ENCODE measurements at regions not wholly inside any gene's neighbourhood (a gene's known extent, or its start where the extent isn't known, plus 50 kb on each side); places are given as distances from the start of the nearest gene placed in this dataset.

GRCh38 chr5:143696921-143697320 lies 115.0 kb upstream of the HMHB1 start:
- H3K4me3 ChIP-seq (ENCODE audit: low read length in 3 of 3), result no peak overlapping the region
- no peaks in the 10 kb centered on the region for H3K4me1 ChIP-seq (ENCODE audit: control insufficient read depth in 2 of 3, insufficient read depth in 2 of 3, low read depth in 1 of 3, low read length in 3 of 3)
- DNase-seq, result no peak
- H3K9ac ChIP-seq (ENCODE audit: low read length in 3 of 3), result no peak overlapping the region
- H3K9me3 ChIP-seq (ENCODE audit: control insufficient read depth in 2 of 3, insufficient read depth in 1 of 3, low read length in 3 of 3), result no peaks in the 10 kb centered on the region
- TF ChIP-seq, protein P1, sequence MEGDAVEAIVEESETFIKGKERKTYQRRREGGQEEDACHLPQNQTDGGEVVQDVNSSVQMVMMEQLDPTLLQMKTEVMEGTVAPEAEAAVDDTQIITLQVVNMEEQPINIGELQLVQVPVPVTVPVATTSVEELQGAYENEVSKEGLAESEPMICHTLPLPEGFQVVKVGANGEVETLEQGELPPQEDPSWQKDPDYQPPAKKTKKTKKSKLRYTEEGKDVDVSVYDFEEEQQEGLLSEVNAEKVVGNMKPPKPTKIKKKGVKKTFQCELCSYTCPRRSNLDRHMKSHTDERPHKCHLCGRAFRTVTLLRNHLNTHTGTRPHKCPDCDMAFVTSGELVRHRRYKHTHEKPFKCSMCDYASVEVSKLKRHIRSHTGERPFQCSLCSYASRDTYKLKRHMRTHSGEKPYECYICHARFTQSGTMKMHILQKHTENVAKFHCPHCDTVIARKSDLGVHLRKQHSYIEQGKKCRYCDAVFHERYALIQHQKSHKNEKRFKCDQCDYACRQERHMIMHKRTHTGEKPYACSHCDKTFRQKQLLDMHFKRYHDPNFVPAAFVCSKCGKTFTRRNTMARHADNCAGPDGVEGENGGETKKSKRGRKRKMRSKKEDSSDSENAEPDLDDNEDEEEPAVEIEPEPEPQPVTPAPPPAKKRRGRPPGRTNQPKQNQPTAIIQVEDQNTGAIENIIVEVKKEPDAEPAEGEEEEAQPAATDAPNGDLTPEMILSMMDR (IDR thresholded peaks at IDR 0.05; ENCODE audit: borderline replicate concordance, extremely low read depth, insufficient read depth), result no peak
- H3K27ac ChIP-seq (ENCODE audit: low read depth in 2 of 2, low read length in 2 of 2), result no peak overlapping the region
- FAIRE-seq, result no peak
- H3K36me3 ChIP-seq (ENCODE audit: control insufficient read depth in 2 of 3, insufficient read depth in 3 of 3, low read length in 3 of 3), result no peaks in the 10 kb centered on the region
- no peaks in the 10 kb centered on the region for H3K27me3 ChIP-seq (ENCODE audit: control insufficient read depth, insufficient read depth, low read length)
- intact Hi-C loops (cut with DNase I), result no loop called here

GRCh38 chr5:143695941-143696340 lies 116.0 kb upstream of the HMHB1 start:
- Histone ChIP-seq H3K36me3 (ENCODE audit: control insufficient read depth in 2 of 3, insufficient read depth in 3 of 3, low read length in 3 of 3) (no peaks in the 10 kb centered on the region), H3K4me3 (ENCODE audit: low read length in 3 of 3) (no peak overlapping the region), H3K9ac (ENCODE audit: low read length in 3 of 3) (no peak overlapping the region), H3K27ac (ENCODE audit: low read depth in 2 of 2, low read length in 2 of 2) (no peak overlapping the region), H3K9me3 (ENCODE audit: control insufficient read depth in 2 of 3, insufficient read depth in 1 of 3, low read length in 3 of 3) (no peaks in the 10 kb centered on the region), H3K27me3 (ENCODE audit: control insufficient read depth, insufficient read depth, low read length) (no peaks in the 10 kb centered on the region), H3K4me1 (ENCODE audit: control insufficient read depth in 2 of 3, insufficient read depth in 2 of 3, low read depth in 1 of 3, low read length in 3 of 3) (no peaks in the 10 kb centered on the region)
- FAIRE-seq (no peak), DNase-seq (no peak)
- TF ChIP-seq, protein P1 (IDR thresholded peaks at IDR 0.05; ENCODE audit: borderline replicate concordance, extremely low read depth, insufficient read depth), result no peak
- intact Hi-C loops (cut with DNase I), result no loop called here

GRCh38 chr5:143695244-143695864 lies 116.6 kb upstream of the HMHB1 start:
- FAIRE-seq, result no peak
- no peak overlapping the region for H3K9ac ChIP-seq (ENCODE audit: low read length in 3 of 3)
- H3K4me3 ChIP-seq (ENCODE audit: low read length in 3 of 3), result no peak overlapping the region
- H3K27me3 ChIP-seq (ENCODE audit: control insufficient read depth, insufficient read depth, low read length), result no peaks in the 10 kb centered on the region
- no peaks in the 10 kb centered on the region for H3K36me3 ChIP-seq (ENCODE audit: control insufficient read depth in 2 of 3, insufficient read depth in 3 of 3, low read length in 3 of 3)
- no peak overlapping the region for H3K27ac ChIP-seq (ENCODE audit: low read depth in 2 of 2, low read length in 2 of 2)
- TF ChIP-seq, protein P1 (IDR thresholded peaks at IDR 0.05; ENCODE audit: borderline replicate concordance, extremely low read depth, insufficient read depth), result no peak
- H3K9me3 ChIP-seq (ENCODE audit: control insufficient read depth in 2 of 3, insufficient read depth in 1 of 3, low read length in 3 of 3), result no peaks in the 10 kb centered on the region
- intact Hi-C loops (cut with DNase I), result no loop called here
- H3K4me1 ChIP-seq (ENCODE audit: control insufficient read depth in 2 of 3, insufficient read depth in 2 of 3, low read depth in 1 of 3, low read length in 3 of 3), result no peaks in the 10 kb centered on the region
- no peak for DNase-seq

DNA sequence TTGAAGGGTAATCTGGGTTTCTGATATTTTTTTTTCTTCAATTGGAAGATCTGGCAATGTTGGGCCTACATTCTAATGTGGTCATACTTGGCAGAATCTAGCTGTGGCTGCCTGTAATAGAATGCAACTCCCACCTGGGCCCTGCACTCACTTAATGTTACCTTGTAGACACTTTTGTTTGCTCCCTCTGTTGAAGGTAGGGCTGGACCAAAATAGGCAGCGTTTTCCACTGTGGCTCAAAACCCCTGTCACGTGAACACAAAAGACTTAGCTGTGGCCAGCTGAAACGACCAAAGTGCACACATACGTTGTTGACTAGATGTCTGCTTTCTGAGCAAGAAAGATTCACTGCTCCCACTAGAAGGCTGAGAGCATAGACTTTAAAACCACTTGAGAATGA lies 117.6 kb upstream of the HMHB1 start:
- intact Hi-C loops (cut with DNase I), result no loop called here
- DNase-seq, result no peak
- no peak for FAIRE-seq
- TF ChIP-seq, protein P1 (IDR thresholded peaks at IDR 0.05; ENCODE audit: borderline replicate concordance, extremely low read depth, insufficient read depth), result no peak
- no peak overlapping the region for H3K9ac ChIP-seq (ENCODE audit: low read length in 3 of 3)
- no peaks in the 10 kb centered on the region for H3K9me3 ChIP-seq (ENCODE audit: control insufficient read depth in 2 of 3, insufficient read depth in 1 of 3, low read length in 3 of 3)
- no peak overlapping the region for H3K4me3 ChIP-seq (ENCODE audit: low read length in 3 of 3)
- no peaks in the 10 kb centered on the region for H3K4me1 ChIP-seq (ENCODE audit: control insufficient read depth in 2 of 3, insufficient read depth in 2 of 3, low read depth in 1 of 3, low read length in 3 of 3)
- H3K27ac ChIP-seq (ENCODE audit: low read depth in 2 of 2, low read length in 2 of 2), result no peak overlapping the region
- H3K36me3 ChIP-seq (ENCODE audit: control insufficient read depth in 2 of 3, insufficient read depth in 3 of 3, low read length in 3 of 3), result no peaks in the 10 kb centered on the region
- no peaks in the 10 kb centered on the region for H3K27me3 ChIP-seq (ENCODE audit: control insufficient read depth, insufficient read depth, low read length)

Data from kidney (tissue), 13 donors.